Fibroblast of upper back skin (primary cell): ENCODE measurements at regions not wholly inside any gene's neighbourhood (a gene's known extent, or its start where the extent isn't known, plus 50 kb on each side); places are given as distances from the start of the nearest gene placed in this dataset.

ENCODE experiments used
- DNase-seq: peaks from one replicate; pipeline ENCODE4 v3.0.0-alpha.2; 2013

GRCh38 chr14:71694591-71695530, 237.4 kb upstream of the RGS6 start:
- DNase-seq = no peak

DNA sequence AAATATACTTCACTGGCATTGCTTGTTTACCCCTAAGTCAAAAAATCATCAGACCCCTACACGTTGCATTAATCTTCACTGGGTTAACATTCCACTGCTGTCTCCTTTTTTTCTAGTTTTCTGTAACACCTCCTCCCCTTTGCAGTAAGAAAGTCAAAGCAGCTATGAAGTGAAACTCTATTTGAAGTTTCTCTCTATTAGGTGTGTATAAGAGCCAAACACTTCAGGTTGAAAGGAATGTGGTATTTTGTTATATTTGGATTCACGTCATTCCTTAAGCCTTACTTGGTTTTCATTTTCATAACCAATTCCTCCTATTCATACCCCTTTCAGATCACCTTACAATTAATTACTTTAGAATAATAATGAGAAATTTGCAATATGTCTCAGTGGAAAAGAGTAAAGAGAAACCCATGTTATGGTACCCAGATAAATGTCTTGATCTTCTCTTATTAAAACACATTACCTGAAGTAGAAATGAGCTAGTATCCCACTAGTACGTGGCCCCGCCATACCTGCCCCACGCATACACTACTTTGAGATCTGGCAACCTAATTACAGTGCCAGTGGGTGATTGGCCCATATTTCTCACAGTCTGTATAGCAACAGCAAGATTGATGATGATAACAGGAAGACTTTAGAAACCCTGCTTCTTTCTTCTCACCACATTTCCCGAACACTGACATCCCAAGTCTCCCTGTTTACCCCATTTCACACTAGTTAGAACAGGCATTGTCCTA, 236.4 kb upstream of the RGS6 start:
- DNase-seq = no peak

DNA sequence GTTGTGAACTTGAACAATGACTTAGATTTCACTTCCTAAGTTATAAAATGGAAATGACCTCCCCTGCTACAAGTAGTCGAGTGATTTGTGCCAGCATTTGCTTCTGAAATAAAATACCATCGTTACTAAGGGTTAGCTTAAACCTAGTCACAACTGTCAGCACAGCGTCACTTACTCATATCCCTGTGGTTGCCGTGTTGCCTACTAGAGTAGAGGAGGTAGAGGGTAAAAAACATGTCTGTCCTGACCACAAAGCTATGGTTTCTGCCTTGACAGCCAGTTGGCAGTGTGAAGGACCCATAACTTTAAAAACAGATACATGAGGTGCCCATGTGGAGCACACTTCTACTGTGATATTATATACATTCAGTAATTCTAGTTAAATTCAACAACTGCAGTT, 234.2 kb upstream of the RGS6 start:
- peak; percentile 47 for DNase-seq

GRCh38 chr14:71698673-71699072, 233.6 kb upstream of the RGS6 start:
- no peak for DNase-seq

DNA sequence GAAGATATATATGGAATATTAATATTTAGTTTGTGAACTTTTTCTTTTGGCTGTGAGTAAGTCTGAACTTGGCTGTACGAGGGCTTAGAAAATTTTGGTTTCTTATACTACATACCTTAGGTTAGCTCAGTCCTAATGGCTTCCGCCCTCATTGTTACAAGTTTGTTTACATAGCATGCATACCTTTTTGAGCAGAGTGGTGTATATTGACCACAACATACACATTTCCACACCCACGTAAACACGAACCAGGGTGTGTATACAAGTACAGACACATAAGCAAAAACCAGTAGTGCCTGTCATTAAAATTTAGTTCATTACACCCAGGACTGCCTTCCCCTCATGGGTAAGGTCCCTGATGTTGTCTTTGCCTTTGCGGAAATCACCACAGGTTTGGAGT, 230.2 kb upstream of the RGS6 start:
- DNase-seq = no peak

DNA sequence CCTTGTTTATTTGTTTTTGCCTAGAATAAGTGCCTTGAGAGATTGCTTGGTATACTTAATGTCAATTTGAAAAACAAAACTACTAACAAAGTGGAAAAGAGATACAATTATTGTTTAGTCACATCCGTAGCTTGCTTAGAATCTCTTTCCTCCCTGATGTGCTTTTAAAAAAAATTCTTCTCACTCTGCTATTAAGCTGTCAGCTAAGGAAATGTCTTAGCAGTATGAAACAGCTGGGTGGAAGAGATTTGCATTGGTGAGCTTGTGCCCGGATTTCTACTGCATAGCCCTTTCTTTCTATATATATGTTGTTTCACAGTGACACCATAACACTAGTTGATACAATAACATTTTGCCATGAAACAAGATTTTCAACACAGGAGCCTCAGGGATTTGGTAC, 229.4 kb upstream of the RGS6 start:
- no peak for DNase-seq

DNA sequence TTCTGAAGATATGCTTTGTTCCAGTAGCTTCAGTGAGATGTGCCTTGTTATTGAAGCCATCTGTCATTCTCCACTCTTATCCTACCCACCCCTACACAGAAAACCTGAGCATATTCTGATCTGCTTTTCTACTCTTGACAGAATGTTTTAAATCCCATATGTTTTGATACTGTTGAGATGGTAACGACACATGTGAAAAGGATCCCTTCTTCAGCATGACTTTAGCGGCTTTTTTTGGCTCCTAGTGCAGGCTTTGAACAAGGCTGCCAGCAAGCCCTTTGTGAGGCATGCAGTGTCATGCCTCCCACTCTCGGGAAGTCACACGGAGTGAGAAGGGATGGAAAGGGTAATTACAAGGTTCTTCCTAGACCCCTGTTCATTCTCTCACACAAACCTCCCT, 228.8 kb upstream of the RGS6 start:
- peak; percentile 40 for DNase-seq

DNA sequence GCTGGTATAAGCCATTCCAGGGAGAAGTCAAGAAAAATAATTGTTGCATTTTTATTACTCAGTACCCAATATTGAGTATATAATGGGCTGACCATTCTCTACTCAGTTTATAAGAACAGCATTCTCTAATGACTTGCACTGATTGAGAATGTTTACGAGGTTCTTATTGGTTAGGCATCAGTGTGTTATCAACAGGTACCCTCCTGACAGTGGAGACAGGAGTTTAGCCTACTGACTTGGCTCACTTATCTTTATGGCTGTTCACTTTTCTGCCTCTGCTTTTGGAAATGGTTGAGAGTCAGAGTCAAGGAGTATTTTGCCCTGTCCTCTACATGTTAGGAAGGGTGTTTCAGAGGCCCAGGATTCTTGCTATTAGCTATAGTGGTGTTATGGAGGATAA, 228.0 kb upstream of the RGS6 start:
- DNase-seq = no peak

- no peak for DNase-seq
Observed at GRCh38 chr14:71705460-71705859, 226.8 kb upstream of the RGS6 start.

DNA sequence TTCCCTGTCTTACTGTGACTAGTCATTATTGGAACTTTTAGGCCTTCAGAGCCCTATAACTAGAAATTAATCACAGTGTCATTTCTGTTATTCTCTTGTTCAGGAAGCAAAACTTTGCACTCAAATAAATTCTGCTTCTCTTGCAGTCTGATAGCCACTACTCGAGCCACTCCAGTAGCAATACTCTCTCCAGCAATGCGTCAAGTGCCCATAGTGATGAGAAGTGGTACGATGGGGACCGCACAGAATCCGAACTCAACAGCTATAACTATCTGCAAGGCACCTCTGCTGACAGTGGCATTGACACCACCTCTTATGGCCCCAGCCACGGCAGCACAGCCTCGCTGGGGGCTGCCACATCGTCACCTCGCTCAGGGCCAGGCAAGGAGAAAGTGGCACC, 223.2 kb upstream of the RGS6 start:
- DNase-seq = no peak

DNA sequence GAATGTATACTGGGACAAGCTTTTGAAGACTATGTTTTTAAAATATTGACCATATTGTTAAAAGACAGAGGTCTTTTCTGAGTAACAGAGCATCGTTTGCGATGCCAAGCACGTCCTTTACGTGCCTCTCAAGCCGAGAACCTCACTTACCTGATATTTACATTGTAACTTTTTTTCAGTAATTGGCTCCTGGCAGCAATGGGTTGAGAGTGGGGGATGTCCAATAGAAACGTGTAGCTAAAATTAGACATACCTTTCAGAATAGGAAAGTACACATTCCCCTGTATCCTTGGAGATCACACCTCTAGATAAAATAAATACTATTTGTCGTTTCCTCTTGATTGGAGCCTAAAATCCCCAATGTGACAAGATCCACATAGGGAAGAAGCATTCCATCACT, 222.2 kb upstream of the RGS6 start:
- DNase-seq = no peak

DNA sequence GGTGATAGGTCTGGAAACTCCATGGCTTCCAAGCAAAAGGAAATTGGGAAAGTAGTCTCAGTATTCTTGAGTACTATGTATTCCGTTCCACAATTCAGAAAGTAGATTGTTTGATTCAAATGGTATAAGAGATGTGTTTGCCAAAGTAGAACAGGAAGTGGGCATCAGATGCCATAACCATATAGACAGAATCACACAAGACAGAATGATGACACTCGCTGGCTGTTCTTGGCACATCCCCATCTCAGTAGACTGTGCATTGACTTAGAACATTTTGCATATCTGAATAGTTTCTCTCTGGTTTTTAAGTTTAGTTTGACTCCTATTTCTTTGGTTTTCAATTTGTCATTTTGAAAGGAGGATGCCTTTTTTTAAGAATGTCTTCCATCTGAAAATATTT, 221.1 kb upstream of the RGS6 start:
- DNase-seq = no peak

GRCh38 chr14:71711619-71712018, 220.6 kb upstream of the RGS6 start:
- peak; percentile 93 for DNase-seq

DNA sequence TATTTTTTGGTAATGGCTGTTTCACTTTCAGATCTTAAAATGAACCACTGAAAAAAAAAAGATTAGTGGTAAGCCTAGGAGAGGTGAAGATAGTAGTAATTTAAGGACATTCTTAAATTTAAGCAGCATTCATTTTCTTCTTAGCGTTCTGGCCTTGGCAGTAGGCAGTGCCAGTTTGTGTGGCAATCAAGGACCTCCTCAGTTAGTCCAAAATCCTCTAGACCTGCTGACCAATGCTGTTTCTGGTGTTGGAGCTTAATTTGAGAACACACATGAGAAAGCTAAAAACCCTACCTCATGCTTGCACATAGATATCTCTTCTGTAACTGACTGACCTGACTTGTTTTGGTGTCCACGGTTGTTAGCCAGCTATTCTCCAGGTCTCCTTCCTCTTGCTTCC, 219.8 kb upstream of the RGS6 start:
- no peak for DNase-seq

- DNase-seq = peak; percentile 71
Observed at GRCh38 chr14:71713016-71713415, 219.2 kb upstream of the RGS6 start.

GRCh38 chr14:71713451-71713850, 218.8 kb upstream of the RGS6 start:
- DNase-seq = peak; percentile 36

DNA sequence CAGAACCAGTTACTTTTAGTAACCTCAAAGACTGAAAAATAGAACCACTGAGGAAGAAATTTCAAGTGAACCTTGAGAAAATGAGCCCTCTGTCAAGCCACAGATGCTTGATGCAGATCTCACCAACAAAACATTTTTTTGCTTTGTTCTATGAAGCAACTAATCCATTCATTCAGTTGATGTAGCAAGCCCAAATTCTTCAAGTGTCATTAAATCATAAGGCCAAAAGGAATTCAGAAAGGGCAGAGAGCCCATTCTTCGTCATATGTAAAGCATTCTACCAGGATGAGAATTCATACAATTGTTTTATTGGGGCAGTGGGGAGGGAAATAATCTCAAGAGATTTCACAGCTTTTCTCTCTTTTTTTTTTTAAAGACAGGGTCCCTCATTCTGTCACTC, 218.0 kb upstream of the RGS6 start:
- peak; percentile 96 for DNase-seq

DNA sequence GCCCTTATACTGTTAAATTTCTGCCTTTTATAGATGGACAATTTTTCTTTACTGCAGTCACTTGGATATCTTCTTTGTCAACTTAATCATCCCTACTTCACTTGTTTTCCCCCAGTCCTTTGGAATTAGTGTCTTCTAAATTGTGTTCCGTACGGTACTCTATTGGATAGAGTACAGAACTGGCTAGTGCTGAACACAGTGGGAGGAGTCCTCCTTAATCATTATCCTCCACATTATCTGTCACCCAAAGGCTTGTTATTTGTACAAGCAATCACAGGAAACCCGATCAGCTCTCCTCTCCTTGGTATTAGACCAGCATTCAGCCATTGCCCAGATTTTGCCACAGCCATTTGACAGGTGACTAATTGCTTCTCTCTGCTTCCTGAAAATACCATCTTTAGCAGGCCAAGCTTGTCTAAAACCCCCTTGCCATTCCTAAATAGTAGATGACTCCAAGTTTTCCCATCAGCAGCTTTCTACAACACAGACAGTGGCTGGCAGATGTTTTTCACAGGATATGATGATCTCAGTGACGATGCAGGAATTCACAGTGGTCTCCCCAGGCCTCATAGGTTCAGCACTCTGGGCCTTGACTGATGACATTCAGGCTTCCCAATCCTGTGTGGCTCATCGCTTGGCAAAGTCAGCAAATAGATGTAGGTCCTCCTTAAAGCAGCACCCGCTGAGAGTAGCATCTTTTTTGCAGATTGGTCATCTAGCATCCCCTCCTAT, 216.0 kb upstream of the RGS6 start:
- DNase-seq = peak; percentile 87

DNA sequence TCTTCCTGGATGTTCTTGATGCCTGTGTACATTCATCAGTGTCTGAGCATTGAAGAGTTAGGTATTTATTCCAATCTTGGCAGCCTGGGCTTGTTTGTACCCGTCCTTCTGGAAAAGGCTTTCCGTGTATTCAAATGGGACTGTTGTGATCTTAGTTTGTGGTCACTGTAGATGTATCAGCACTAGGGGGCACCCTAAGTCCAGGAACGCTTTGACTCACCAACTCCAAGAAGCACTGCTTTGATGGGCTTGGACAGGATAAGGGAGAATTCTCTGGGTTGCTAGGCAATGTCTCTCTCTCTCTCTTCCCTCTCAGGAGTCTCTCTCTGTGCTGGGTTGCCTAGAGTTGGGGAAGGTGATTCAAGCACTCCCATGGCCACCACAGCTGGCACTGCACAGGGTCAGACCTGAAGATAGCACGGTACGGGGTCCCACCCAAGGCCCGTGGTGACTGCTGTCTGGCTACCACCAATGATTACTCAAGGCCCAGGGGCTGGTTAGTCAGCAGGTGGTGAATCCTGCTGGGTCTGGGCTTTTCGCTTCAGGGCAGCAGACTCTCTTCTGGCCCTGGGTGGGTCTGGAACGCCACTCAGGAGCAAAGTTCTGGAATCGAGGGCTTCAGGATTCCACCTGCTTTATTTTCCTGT, 211.1 kb upstream of the RGS6 start:
- peak; percentile 86 for DNase-seq

DNA sequence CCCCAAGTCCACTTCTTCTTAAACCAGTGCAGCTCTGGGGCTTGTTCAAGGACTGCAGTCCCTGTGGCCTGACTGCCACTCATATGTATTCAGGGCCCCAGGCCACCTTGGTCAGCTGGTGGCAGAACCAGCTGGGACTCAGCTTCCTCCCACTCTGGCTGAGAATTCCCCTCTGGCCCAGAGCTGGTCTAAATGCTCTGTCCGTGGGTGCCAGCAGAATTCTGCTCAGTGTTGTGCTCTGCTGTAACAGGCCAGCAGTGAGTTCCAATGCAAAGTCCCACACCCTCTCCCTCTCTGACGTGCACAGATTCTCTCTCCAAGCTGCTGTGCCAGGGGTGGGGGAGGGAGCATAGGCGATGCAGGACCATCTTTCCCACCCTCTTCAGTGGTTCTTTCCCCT, 210.4 kb upstream of the RGS6 start:
- DNase-seq = no peak

GRCh38 chr14:71722885-71723284, 209.3 kb upstream of the RGS6 start:
- DNase-seq = no peak

DNA sequence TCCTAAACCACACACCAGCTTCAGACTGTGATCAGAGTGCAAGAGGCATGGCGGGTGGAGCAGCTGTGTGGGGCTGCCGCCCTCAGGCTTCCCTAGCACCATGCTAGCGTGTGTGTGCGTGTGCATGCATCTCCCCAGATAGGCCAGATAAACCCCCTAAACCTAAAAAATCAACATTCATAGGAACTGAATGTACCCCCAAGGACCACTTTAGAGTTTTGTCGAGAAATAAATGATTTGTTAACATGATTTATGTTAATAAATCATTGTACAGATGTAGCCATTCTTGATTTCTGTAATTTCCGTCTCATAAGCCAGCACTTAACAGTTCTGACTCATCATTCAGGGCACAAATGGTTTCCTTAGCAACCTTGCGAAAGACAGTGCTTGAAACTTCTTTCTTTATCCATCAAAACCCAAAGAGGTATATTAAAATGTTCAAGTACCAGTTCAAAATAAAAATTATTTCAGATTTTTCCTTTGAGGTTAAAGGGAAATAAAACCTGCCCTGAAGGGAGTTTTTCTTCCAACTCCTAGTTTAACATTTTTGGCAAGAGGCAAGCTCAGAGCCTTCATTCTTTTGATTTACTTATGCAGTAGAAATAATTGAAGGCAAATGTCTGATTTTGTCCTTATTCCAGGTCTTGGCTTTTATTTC, 206.2 kb upstream of the RGS6 start:
- peak; percentile 93 for DNase-seq
